HG02798 (cell line): ENCODE measurements at regions not wholly inside any gene's neighbourhood (a gene's known extent, or its start where the extent isn't known, plus 50 kb on each side); places are given as distances from the start of the nearest gene placed in this dataset.
"Not testable (repeated sequence)": the region's sequence is repeated elsewhere in the genome, so short reads cannot be mapped to it uniquely, and the experiment has no call there.

Experiments used
- ATAC-seq: cut with Tn5 transposase; IDR thresholded peaks from one replicate; pipeline ENCODE4 v1.9.1; 2021; ENCODE audit warnings: mild to moderate bottlenecking; ENCODE audit not compliant: unreplicated experiment, poor library complexity

- ATAC-seq = no peak
Observed at GRCh38 chr2:155481141-155481540, 782.6 kb downstream of the KCNJ3 start.

GRCh38 chr2:155472018-155472417 is 773.5 kb downstream of the KCNJ3 start:
- ATAC-seq = not testable (repeated sequence)

- no peak for ATAC-seq
Observed at GRCh38 chr2:155456222-155456621, 757.7 kb downstream of the KCNJ3 start.

- no peak for ATAC-seq
Observed at GRCh38 chr2:155442755-155443372, 744.4 kb downstream of the KCNJ3 start.

GRCh38 chr2:155442088-155442487 is 743.6 kb downstream of the KCNJ3 start:
- peak; percentile 39 for ATAC-seq

GRCh38 chr2:155431004-155431507 is 732.6 kb downstream of the KCNJ3 start:
- ATAC-seq = no peak

- ATAC-seq = no peak
Observed at GRCh38 chr2:155427470-155427869, 729.0 kb downstream of the KCNJ3 start.

- no peak for ATAC-seq
Observed at GRCh38 chr2:155424518-155424917, 726.0 kb downstream of the KCNJ3 start.

GRCh38 chr2:155418753-155419152 is 720.3 kb downstream of the KCNJ3 start:
- no peak for ATAC-seq

- peak; percentile 97 for ATAC-seq
Observed at GRCh38 chr2:155412598-155412997, 714.1 kb downstream of the KCNJ3 start.

- no peak for ATAC-seq
Observed at GRCh38 chr2:155404433-155405002, 706.0 kb downstream of the KCNJ3 start.

GRCh38 chr2:155393406-155393805 is 694.9 kb downstream of the KCNJ3 start:
- no peak for ATAC-seq

GRCh38 chr2:155391613-155392130 is 693.2 kb downstream of the KCNJ3 start:
- no peak for ATAC-seq

- no peak for ATAC-seq
Observed at GRCh38 chr2:155389224-155389623, 690.7 kb downstream of the KCNJ3 start.

- no peak for ATAC-seq
Observed at GRCh38 chr2:155384555-155385123, 686.1 kb downstream of the KCNJ3 start.

GRCh38 chr2:155382776-155383175 is 684.3 kb downstream of the KCNJ3 start:
- no peak for ATAC-seq

- ATAC-seq = no peak
Observed at GRCh38 chr2:155381436-155381835, 682.9 kb downstream of the KCNJ3 start.

- no peak for ATAC-seq
Observed at GRCh38 chr2:155379494-155379893, 681.0 kb downstream of the KCNJ3 start.

GRCh38 chr2:155377931-155378444 is 679.5 kb downstream of the KCNJ3 start:
- peak; percentile 56 for ATAC-seq

GRCh38 chr2:155377266-155377680 is 678.8 kb downstream of the KCNJ3 start:
- peak; percentile 52 for ATAC-seq

- no peak for ATAC-seq
Observed at GRCh38 chr2:155372969-155373368, 674.5 kb downstream of the KCNJ3 start.
